IPS-18c (cell line): ENCODE measurements at regions not wholly inside any gene's neighbourhood (a gene's known extent, or its start where the extent isn't known, plus 50 kb on each side); places are given as distances from the start of the nearest gene placed in this dataset.
"Not testable (repeated sequence)": the region's sequence is repeated elsewhere in the genome, so short reads cannot be mapped to it uniquely, and the experiment has no call there.

Experiments used
- H3K4me3 ChIP-seq: 2 replicates; pipeline ENCODE4 v1.7.0; 2013; ENCODE audit warnings: low read depth, mild to moderate bottlenecking, low read length, moderate library complexity; ENCODE audit not compliant: insufficient read depth
- H3K9me3 ChIP-seq: one replicate; pipeline ENCODE4 v1.6.1; 2013; ENCODE audit warnings: mild to moderate bottlenecking, low read length, moderate library complexity; ENCODE audit not compliant: control insufficient read depth, insufficient read depth

- not testable (repeated sequence) for H3K4me3 ChIP-seq, H3K9me3 ChIP-seq
These were observed 856.1 kb downstream of the TTLL7 start for GRCh38 chr1:83142802-83143201.

GRCh38 chr1:83135524-83136157, 863.3 kb downstream of the TTLL7 start:
- H3K4me3 ChIP-seq, H3K9me3 ChIP-seq: not testable (repeated sequence)

- H3K9me3 ChIP-seq, H3K4me3 ChIP-seq: not testable (repeated sequence)
These were observed 864.5 kb downstream of the TTLL7 start for GRCh38 chr1:83134322-83135014.

- H3K4me3 ChIP-seq: no peak overlapping the region
These were observed 867.3 kb downstream of the TTLL7 start for GRCh38 chr1:83131692-83131955.

GRCh38 chr1:83130886-83131691, 867.8 kb downstream of the TTLL7 start:
- Histone ChIP-seq H3K4me3 (no peak overlapping the region), H3K9me3 (no peaks in the 10 kb centered on the region)

More at GRCh38 chr1:83131692-83131955, 867.3 kb downstream of the TTLL7 start:
- no peaks in the 10 kb centered on the region for H3K9me3 ChIP-seq

GRCh38 chr1:83129107-83129506, 869.8 kb downstream of the TTLL7 start:
- no peak overlapping the region for H3K4me3 ChIP-seq
- no peaks in the 10 kb centered on the region for H3K9me3 ChIP-seq

GRCh38 chr1:83125456-83125855, 873.5 kb downstream of the TTLL7 start:
- no peak overlapping the region for H3K4me3 ChIP-seq
- H3K9me3 ChIP-seq: no peaks in the 10 kb centered on the region

GRCh38 chr1:83123019-83123418, 875.9 kb downstream of the TTLL7 start:
- H3K9me3 ChIP-seq: no peaks in the 10 kb centered on the region
- no peak overlapping the region for H3K4me3 ChIP-seq

- H3K9me3 ChIP-seq: no peaks in the 10 kb centered on the region
- no peak overlapping the region for H3K4me3 ChIP-seq
These were observed 880.5 kb downstream of the TTLL7 start for GRCh38 chr1:83118472-83118871.

GRCh38 chr1:83117030-83117429, 881.9 kb downstream of the TTLL7 start:
- H3K9me3 ChIP-seq, H3K4me3 ChIP-seq: not testable (repeated sequence)

- Histone ChIP-seq H3K4me3 (no peak overlapping the region), H3K9me3 (no peaks in the 10 kb centered on the region)
These were observed 883.1 kb downstream of the TTLL7 start for GRCh38 chr1:83115785-83116184.

- no peak overlapping the region for H3K4me3 ChIP-seq
- no peaks in the 10 kb centered on the region for H3K9me3 ChIP-seq
These were observed 884.6 kb downstream of the TTLL7 start for GRCh38 chr1:83114136-83114834.

GRCh38 chr1:83113652-83114051, 885.3 kb downstream of the TTLL7 start:
- Histone ChIP-seq H3K9me3 (no peaks in the 10 kb centered on the region), H3K4me3 (no peak overlapping the region)

- Histone ChIP-seq H3K9me3 (no peaks in the 10 kb centered on the region), H3K4me3 (no peak overlapping the region)
These were observed 886.6 kb downstream of the TTLL7 start for GRCh38 chr1:83112248-83112885.

- Histone ChIP-seq H3K9me3 (no peaks in the 10 kb centered on the region), H3K4me3 (no peak overlapping the region)
These were observed 888.8 kb downstream of the TTLL7 start for GRCh38 chr1:83110156-83110555.

GRCh38 chr1:83109692-83110091, 889.2 kb downstream of the TTLL7 start:
- no peak overlapping the region for H3K4me3 ChIP-seq
- no peaks in the 10 kb centered on the region for H3K9me3 ChIP-seq

- no peaks in the 10 kb centered on the region for H3K9me3 ChIP-seq
- no peak overlapping the region for H3K4me3 ChIP-seq
These were observed 894.4 kb downstream of the TTLL7 start for GRCh38 chr1:83104558-83104957.
